HL-60 (cell line): ENCODE measurements at regions not wholly inside any gene's neighbourhood (a gene's known extent, or its start where the extent isn't known, plus 50 kb on each side); places are given as distances from the start of the nearest gene placed in this dataset.

Source experiments
- CTCF ChIP-seq: IDR thresholded peaks from one replicate; pipeline ENCODE4 v1.5.1; 2011; ENCODE audit warnings: low read length, control low read depth, inconsistent platforms; ENCODE audit not compliant: insufficient read depth
- GABPA ChIP-seq: IDR thresholded peaks from 2 replicates; pipeline ENCODE4 v1.6.1; 2012; ENCODE audit warnings: low read depth
- POLR2AphosphoS5 ChIP-seq: IDR thresholded peaks from 2 replicates; pipeline ENCODE4 v1.6.1; 2012; ENCODE audit warnings: low read depth

DNA sequence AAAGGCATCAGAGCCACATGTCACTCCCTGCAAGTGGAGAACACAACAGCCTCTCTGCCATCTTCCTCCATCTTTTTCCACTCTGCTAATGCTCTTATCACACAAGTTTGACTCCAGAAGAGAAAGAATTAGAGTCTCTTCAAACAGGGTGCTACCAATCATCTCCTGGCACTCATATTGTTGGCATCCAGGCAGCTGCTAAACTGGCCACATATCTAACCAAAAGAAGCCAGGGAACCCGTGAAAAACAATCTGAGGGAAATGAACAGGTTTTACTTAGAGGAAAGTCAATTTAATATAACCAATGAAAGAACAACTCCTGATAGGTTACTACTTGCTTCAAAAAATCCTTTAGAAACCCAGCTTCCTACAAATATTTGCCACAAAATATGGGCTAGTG is 117.2 kb downstream of the SLC25A46 start:
- no peak for TF ChIP-seq CTCF
- no peak for TF ChIP-seq POLR2AphosphoS5
- no peak for TF ChIP-seq GABPA
